HG03196 (cell line): ENCODE measurements at regions not wholly inside any gene's neighbourhood (a gene's known extent, or its start where the extent isn't known, plus 50 kb on each side); places are given as distances from the start of the nearest gene placed in this dataset.

Experiments
- ATAC-seq: cut with Tn5 transposase; IDR thresholded peaks from one replicate; pipeline ENCODE4 v1.9.1; 2021; ENCODE audit not compliant: unreplicated experiment

GRCh38 chr7:46015107-46015868 lies 94.2 kb upstream of the IGFBP3 start:
- no peak for ATAC-seq

DNA sequence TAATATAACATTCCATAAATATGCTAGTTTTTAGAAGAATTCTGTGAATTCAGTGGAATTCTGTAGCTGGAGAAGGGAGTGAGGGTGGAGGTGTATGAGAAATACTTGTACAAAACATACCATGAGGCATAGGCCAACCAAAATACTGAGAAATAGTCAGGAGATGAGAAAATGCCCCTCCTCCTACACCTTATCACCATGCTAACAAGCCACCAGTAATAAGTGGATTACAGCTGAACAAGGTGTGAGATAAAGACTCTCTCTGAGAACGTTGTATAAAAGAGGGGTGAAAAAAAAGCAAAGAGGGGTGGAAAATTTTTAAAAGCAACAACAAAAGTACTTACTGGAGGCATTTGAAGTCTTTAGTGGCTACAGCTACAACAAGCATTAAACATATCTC lies 90.4 kb upstream of the IGFBP3 start:
- no peak for ATAC-seq

- no peak for ATAC-seq
These were observed 90.0 kb upstream of the IGFBP3 start for GRCh38 chr7:46011059-46011458.

DNA sequence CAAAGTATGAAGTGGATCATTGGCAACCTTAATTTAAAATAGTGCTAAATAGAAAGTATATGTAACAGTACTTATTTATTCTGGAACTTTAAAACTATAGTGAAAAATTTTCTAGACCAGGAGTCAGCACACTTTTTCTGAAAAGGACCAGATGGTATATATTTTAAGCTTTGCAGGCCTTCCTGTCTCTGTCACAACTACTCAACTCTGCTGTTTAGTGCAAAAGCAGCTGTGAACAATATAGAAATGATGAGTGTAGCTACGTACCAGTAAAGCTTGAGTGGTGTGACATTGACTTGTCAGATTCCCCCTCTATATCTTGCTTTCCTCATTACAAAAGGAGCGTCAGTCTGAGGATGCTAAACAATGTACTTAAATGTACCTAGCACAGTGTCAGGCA lies 88.1 kb upstream of the IGFBP3 start:
- no peak for ATAC-seq

DNA sequence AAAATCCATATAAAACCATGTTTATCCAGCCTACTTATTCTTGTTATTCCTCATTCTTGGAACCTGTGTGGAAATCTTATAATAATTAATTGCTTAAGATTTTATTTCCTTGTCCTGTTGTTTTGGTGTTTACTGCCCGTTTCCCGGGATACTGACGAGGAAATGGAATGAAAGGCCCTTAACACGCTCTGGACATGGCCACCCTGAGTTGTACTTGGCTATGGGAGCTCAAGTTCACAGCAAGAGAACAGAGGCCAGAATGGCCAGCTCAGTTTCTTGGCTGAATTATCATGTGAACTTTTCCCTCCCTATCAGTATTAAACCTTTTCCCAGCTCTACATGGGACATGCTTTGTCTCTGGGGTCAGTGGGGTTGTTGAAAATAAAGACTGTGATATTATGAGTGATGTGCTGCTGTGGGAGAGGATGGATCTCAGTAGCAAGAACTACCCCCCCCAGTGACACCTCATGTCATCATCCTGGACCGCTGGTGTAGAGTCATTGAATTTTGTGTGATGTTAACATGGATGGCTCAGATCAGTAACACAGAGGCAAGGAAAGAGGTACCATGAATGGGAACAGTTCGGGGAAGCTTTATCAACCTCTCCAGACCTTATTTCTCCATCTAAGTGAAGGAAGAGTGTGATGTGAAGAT lies 87.0 kb upstream of the IGFBP3 start:
- ATAC-seq: no peak

DNA sequence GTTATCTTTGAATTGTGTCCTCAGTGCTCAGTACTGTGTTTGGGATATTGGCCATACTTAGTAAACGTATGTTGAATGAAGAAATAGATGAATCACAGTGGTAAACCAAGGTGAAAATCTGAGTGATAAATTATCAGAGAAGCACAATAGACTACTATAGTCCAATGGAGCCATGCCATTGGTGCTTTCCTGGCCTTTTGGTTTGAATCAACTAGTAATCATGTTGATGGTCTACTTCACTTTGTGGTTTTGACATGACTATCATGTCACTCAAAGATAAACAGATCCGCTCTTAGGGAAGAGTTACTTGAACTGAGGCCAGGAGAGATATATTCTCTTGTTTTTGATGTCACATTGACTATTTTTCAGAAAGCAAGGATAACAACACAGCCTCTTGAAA lies 86.1 kb upstream of the IGFBP3 start:
- no peak for ATAC-seq

- ATAC-seq: no peak
These were observed 85.7 kb upstream of the IGFBP3 start for GRCh38 chr7:46006723-46007122.

GRCh38 chr7:46006212-46006611 lies 85.1 kb upstream of the IGFBP3 start:
- ATAC-seq: no peak

GRCh38 chr7:46004965-46005364 lies 83.9 kb upstream of the IGFBP3 start:
- ATAC-seq: no peak

- no peak for ATAC-seq
These were observed 83.1 kb upstream of the IGFBP3 start for GRCh38 chr7:46003896-46004875.

DNA sequence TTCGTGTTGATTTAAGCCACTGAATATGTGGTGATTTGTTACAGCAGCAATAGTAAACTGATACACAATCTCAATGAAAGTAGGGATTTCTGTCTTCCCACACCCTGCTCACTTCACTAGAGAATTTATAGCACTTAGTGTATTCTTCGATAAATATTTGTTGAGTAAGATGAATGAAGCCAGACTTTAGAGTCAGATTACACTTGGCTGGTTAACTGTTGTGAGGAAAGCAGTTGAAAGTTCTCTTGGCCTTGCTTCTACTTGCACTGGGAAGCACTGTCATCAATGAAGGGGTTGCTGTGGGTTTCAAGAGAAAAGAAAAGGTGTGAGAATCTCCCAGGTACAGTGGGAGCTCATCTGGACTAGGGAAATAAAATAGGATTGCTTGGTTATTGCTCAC lies 82.1 kb upstream of the IGFBP3 start:
- no peak for ATAC-seq

DNA sequence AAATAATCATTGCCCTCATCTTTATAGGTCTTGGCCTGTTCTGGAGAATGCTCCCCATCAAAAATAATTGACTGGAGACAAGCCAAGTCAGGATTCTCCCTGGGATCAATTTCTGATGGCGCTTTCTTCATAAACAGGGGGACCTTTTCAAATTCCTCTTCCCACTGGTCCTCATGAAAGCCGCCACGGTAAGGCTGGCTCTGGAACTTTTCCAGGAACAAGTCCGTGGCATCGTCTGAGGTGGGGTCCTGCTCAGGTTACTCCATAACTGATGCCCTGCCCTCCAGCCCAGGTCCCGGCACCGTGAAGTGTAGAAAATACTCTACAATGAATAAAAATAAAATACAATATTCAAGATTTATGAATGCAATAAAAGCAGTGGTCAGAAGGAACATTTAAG lies 79.4 kb upstream of the IGFBP3 start:
- ATAC-seq: no peak

DNA sequence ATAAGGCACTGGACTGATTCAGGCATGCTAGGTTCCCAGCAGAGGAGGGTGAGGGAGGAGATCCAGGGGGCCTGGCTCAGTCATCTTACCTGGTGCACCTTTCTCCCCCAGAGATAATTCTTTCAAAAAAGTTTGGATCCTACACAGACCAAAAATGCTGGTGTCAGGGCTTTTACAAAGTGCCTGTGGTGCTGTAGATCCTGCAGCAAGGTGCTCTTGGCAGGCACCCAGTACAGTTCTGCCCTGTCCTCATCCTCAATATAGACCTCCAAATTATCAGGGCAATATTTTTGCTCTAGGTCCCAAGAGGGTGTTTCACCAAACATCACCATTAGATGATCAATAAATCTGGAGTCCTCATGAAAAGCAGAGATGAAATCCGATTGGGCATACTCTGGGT lies 78.5 kb upstream of the IGFBP3 start:
- no peak for ATAC-seq

- ATAC-seq: no peak
These were observed 77.4 kb upstream of the IGFBP3 start for GRCh38 chr7:45998506-45998905.

DNA sequence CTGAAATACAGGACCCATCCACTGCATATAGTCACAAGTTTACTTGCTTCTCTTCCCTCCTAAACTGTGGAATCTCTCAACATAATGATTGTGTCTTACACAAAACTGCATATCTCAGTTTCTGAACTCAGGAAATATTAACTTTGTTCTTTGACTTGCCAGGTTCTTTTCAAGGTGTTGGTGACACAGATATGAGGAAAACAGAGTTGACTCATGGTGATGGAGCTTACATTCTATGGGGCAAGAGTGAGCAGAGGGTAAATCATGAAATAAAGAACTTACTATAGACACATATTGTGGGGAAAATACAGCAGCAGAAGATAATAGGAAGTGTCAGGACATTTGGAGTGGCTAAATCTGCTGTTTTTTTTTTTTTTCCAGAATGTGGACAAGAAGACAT lies 72.5 kb upstream of the IGFBP3 start:
- ATAC-seq: no peak

GRCh38 chr7:45992826-45993225 lies 71.8 kb upstream of the IGFBP3 start:
- no peak for ATAC-seq

- no peak for ATAC-seq
These were observed 69.2 kb upstream of the IGFBP3 start for GRCh38 chr7:45990276-45990675.

- no peak for ATAC-seq
These were observed 67.5 kb upstream of the IGFBP3 start for GRCh38 chr7:45988405-45989057.

GRCh38 chr7:45987521-45988290 lies 66.6 kb upstream of the IGFBP3 start:
- no peak for ATAC-seq
